Activated CD8-positive, alpha-beta T cell treated with anti-CD3 and anti-CD28 coated beads for 36 hours (primary cell): ENCODE measurements at regions not wholly inside any gene's neighbourhood (a gene's known extent, or its start where the extent isn't known, plus 50 kb on each side); places are given as distances from the start of the nearest gene placed in this dataset.

Experiments used
- ATAC-seq: fragments of 200-7000 bp; cut with Tn5 transposase; one replicate; pipeline ENCODE4 v1.10.0; 2021; ENCODE audit warnings: mild to moderate bottlenecking, moderate library complexity
- CTCF ChIA-PET: fragments of 350-600 bp; sonication (Branson Sonifier 250); formaldehyde crosslinking; loops from one replicate; lab custom pipeline; 2021; ENCODE audit warnings: antibody characterized with exemption; lab: Charles Lee
- POLR2A ChIA-PET: fragments of 350-600 bp; sonication (Branson Sonifier 250); formaldehyde crosslinking; loops from one replicate; lab custom pipeline; 2021; ENCODE audit warnings: antibody characterized with exemption; lab: Charles Lee
- DNase-seq: peaks from one replicate; pipeline ENCODE4 v3.0.0-alpha.2; 2020
- H3K27ac Mint-ChIP-seq: one replicate; pipeline ENCODE4 v1.8.0; 2021; ENCODE audit warnings: mild to moderate bottlenecking, mixed read lengths
- H3K27me3 Mint-ChIP-seq: one replicate; pipeline ENCODE4 v1.8.0; 2021; ENCODE audit warnings: mixed read lengths
- H3K36me3 Mint-ChIP-seq: one replicate; pipeline ENCODE4 v1.8.0; 2021; ENCODE audit warnings: low read depth, mixed read lengths
- H3K4me1 Mint-ChIP-seq: one replicate; pipeline ENCODE4 v1.8.0; 2021; ENCODE audit warnings: low read depth, mixed read lengths
- H3K4me3 Mint-ChIP-seq: one replicate; pipeline ENCODE4 v1.8.0; 2021; ENCODE audit warnings: mild to moderate bottlenecking, moderate library complexity, mixed read lengths
- H3K9me3 Mint-ChIP-seq: one replicate; pipeline ENCODE4 v1.8.0; 2021; ENCODE audit warnings: mixed read lengths
- intact Hi-C: fragments of 100-400 bp; cut with micrococcal nuclease; formaldehyde crosslinking; loops from one replicate; pipeline ENCODE4 v1.10.0; 2022
- TF ChIP-seq, protein P1 (sequence below): fragments of 200-600 bp; IDR thresholded peaks from one replicate; pipeline ENCODE4 v1.8.0; 2022; ENCODE audit warnings: antibody characterized with exemption, mild to moderate bottlenecking

DNA sequence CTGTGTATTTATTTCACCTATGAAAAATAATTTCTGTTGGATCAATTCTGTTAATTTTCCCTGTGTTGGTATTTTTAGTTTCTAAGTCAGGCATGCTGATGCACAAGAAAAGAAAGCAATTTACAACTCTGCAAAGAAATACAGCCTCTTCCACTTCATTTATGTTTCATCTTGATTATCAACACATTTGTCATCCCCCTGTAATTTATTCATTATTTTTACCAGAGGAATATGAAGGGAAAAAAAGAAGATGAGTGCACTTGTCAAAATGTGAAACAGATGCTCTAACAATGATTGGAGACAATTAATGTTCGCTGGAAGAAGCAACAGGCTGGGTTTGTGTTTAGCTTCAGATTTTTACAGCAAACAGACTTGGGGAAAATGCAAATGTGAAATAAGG, 958.5 kb upstream of the SEL1L start:
- H3K27me3 Mint-ChIP-seq, result no peaks in the 10 kb centered on the region
- no peak overlapping the region for H3K27ac Mint-ChIP-seq
- TF ChIP-seq, protein P1, sequence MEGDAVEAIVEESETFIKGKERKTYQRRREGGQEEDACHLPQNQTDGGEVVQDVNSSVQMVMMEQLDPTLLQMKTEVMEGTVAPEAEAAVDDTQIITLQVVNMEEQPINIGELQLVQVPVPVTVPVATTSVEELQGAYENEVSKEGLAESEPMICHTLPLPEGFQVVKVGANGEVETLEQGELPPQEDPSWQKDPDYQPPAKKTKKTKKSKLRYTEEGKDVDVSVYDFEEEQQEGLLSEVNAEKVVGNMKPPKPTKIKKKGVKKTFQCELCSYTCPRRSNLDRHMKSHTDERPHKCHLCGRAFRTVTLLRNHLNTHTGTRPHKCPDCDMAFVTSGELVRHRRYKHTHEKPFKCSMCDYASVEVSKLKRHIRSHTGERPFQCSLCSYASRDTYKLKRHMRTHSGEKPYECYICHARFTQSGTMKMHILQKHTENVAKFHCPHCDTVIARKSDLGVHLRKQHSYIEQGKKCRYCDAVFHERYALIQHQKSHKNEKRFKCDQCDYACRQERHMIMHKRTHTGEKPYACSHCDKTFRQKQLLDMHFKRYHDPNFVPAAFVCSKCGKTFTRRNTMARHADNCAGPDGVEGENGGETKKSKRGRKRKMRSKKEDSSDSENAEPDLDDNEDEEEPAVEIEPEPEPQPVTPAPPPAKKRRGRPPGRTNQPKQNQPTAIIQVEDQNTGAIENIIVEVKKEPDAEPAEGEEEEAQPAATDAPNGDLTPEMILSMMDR, result no peak
- no peaks in the 10 kb centered on the region for H3K4me1 Mint-ChIP-seq
- intact Hi-C loops, result no loop called here
- H3K4me3 Mint-ChIP-seq, result no peak overlapping the region
- DNase-seq, result no peak
- CTCF ChIA-PET, result no interaction called here
- POLR2A ChIA-PET, result no interaction called here
- no peak for ATAC-seq
- peaks cover 7% of the 10 kb centered on the region for H3K9me3 Mint-ChIP-seq
- no peaks in the 10 kb centered on the region for H3K36me3 Mint-ChIP-seq

DNA sequence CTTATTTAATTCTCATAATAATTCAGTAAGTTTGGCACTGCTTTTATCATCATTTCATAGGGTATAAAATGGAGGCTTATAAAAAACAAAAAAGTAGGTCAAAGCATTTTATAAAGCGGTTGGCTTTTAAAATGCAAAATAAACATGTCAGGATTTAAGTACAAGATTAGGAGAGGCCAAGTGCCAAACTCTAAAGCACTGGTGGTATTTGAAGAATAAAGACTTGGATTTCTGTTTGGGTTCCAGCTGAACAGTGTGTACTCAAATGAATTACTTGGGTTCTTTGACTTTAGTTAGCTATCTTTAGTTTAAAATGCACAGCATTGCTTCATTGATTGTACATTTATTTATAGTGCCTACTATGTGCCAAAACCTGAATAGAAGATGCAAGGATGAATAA, 966.6 kb upstream of the SEL1L start:
- Mint-ChIP-seq H3K4me1 (no peaks in the 10 kb centered on the region), H3K9me3 (peaks cover 9% of the 10 kb centered on the region), H3K27me3 (no peaks in the 10 kb centered on the region), H3K4me3 (no peak overlapping the region), H3K36me3 (no peaks in the 10 kb centered on the region), H3K27ac (no peak overlapping the region)
- no peak for DNase-seq
- intact Hi-C loops, result no loop called here
- no peak for ATAC-seq
- TF ChIP-seq, protein P1, result no peak
- POLR2A ChIA-PET, result no interaction called here
- CTCF ChIA-PET, result no interaction called here

DNA sequence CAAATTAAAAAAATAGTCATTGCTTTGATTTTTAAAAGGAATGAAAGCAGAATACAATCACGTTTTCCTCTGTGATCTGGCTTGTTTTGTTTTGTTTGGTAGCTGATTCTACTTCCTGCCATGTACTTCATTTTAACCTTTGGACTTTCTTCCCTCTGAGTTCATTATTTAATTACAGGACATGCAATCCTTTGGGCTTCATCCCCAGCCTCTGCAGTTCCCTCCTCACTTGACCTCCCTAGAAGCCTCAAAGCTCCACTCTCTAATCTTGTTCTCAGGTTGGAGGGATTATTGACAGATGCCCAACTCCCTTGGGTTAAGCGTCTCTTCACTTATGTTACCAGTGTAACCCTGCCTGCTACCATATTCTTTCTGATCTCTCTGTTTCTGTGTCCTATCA, 967.9 kb upstream of the SEL1L start:
- H3K36me3 Mint-ChIP-seq, result no peaks in the 10 kb centered on the region
- POLR2A ChIA-PET, result no interaction called here
- no peaks in the 10 kb centered on the region for H3K4me1 Mint-ChIP-seq
- no peak overlapping the region for H3K4me3 Mint-ChIP-seq
- no peaks in the 10 kb centered on the region for H3K27me3 Mint-ChIP-seq
- ATAC-seq, result no peak
- DNase-seq, result no peak
- intact Hi-C loops, result no loop called here
- CTCF ChIA-PET, result interaction anchor here (0.8 kb wide), 1 partner anchor 10 kb away, joined by 3 read pairs; no protein-coding TSS in a partner anchor
- H3K27ac Mint-ChIP-seq, result no peak overlapping the region
- peaks cover 7% of the 10 kb centered on the region for H3K9me3 Mint-ChIP-seq
- TF ChIP-seq, protein P1, result no peak

DNA sequence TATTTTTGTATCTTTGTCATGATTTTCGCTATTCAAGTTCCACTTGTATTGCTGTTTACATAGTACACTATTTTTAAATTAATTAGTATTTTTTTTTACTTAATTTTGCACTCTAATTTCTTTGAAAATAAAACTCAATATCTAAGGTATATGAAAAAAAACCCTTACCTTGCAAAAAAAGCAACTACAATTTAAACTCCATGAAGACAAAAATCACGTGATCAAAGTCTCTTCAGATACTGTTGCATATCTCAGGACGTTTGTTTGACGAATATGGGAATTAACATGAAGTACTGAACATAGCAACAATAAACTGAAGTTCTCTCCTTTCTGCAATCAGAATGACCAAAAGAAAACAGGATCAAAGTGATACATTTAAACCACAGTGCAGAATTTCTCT, 968.4 kb upstream of the SEL1L start:
- H3K27me3 Mint-ChIP-seq, result no peaks in the 10 kb centered on the region
- ChIA-PET CTCF (interaction anchor here (0.8 kb wide), 1 partner anchor 9 kb away, joined by 3 read pairs; no protein-coding TSS in a partner anchor), POLR2A (no interaction called here)
- no peak overlapping the region for H3K4me3 Mint-ChIP-seq
- H3K36me3 Mint-ChIP-seq, result no peaks in the 10 kb centered on the region
- H3K27ac Mint-ChIP-seq, result no peak overlapping the region
- H3K9me3 Mint-ChIP-seq, result peaks cover 9% of the 10 kb centered on the region
- ATAC-seq (no peak), DNase-seq (no peak)
- intact Hi-C loops, result no loop called here
- no peaks in the 10 kb centered on the region for H3K4me1 Mint-ChIP-seq
- TF ChIP-seq, protein P1, result no peak

DNA sequence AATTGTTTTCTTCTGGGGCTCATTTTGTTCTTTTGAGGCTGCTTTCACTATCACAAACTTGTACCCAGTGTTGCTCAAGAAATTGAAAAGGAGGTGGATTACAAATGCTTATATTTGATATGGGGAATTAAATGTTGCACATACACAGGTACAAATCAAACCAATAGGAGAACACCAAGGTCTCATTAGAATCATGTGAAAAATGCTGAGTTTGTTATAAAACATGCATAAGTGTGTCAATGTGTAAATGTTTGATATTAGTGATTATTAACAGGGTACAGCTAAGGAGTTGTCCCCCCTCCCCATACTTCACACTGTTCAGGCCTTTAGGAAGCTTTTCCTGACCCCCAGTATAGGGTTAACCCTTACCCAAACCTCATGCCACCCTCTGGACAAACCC, 971.2 kb upstream of the SEL1L start:
- Mint-ChIP-seq H3K27me3 (no peaks in the 10 kb centered on the region), H3K36me3 (no peaks in the 10 kb centered on the region), H3K27ac (no peak overlapping the region), H3K4me3 (no peak overlapping the region), H3K4me1 (no peaks in the 10 kb centered on the region), H3K9me3 (peaks cover 12% of the 10 kb centered on the region)
- TF ChIP-seq, protein P1, result no peak
- ChIA-PET POLR2A (no interaction called here), CTCF (no interaction called here)
- intact Hi-C loops, result no loop called here
- DNase-seq (no peak), ATAC-seq (no peak)
